ENCODE measurements at regions not wholly inside any gene's neighbourhood (a gene's known extent, or its start where the extent isn't known, plus 50 kb on each side); places are given as distances from the start of the nearest gene placed in this dataset.

GRCh38 chrX:9282325-9282724 lies 182.5 kb upstream of the TBL1X start:
- TF ChIP-seq POLR2A (IDR thresholded peaks at IDR 0.05): no peak
- TF ChIP-seq CTCF (IDR thresholded peaks at IDR 0.05 in 8 of 11, conservative IDR thresholded peaks at IDR 0.05 in 3 of 11): no peak
